ENCODE measurements at regions not wholly inside any gene's neighbourhood (a gene's known extent, or its start where the extent isn't known, plus 50 kb on each side); places are given as distances from the start of the nearest gene placed in this dataset.

DNA sequence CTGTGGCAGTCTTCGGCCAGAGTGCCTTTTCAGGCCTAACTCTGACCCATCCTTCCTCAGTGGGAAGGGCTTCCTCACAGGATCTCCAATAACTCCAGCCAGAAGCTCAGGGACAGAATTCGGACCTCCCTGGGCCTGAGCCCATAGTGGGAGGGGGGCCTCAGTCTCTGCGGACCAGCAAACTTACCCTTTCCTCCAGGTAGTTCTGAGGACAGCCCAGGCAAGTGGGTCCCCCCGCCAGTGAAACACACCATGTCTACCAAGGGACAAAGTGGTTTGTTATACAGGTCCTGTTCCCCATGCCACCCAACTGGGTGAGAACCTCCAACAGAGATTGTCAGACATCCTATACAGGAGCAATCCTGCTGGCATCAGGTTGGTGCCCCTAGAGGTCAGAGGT is 350.4 kb downstream of the RAB28 start:
- no peak for DNase-seq (ENCODE audit: low read depth)
- TF ChIP-seq, protein P1, sequence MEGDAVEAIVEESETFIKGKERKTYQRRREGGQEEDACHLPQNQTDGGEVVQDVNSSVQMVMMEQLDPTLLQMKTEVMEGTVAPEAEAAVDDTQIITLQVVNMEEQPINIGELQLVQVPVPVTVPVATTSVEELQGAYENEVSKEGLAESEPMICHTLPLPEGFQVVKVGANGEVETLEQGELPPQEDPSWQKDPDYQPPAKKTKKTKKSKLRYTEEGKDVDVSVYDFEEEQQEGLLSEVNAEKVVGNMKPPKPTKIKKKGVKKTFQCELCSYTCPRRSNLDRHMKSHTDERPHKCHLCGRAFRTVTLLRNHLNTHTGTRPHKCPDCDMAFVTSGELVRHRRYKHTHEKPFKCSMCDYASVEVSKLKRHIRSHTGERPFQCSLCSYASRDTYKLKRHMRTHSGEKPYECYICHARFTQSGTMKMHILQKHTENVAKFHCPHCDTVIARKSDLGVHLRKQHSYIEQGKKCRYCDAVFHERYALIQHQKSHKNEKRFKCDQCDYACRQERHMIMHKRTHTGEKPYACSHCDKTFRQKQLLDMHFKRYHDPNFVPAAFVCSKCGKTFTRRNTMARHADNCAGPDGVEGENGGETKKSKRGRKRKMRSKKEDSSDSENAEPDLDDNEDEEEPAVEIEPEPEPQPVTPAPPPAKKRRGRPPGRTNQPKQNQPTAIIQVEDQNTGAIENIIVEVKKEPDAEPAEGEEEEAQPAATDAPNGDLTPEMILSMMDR (IDR thresholded peaks at IDR 0.05; ENCODE audit: low read depth, low read length, missing control alignments): no peak
- no peak overlapping the region for H3K4me3 ChIP-seq (ENCODE audit: low read depth, low read length)

DNA sequence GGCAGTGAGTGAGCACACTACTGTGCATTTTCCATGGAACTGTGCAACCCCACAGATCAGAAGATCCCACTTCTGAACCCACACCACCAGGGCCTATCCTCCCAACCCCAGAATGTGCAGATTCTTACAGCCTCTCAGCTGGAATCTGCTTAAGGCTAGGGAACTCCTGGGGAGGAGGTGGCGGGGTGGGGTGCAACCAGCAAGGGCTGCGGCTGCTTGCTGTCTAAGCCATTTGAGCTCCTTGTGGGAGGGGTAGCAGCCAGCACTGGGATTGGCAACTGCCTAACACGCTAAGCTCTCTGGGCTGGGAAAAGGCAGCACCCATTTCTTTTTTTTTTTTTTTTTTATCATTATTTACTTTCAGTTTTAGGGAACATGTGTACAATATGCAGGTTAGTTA is 353.3 kb downstream of the RAB28 start:
- H3K4me3 ChIP-seq (ENCODE audit: low read depth, low read length): no peak overlapping the region
- no peak for DNase-seq (ENCODE audit: low read depth)
- TF ChIP-seq, protein P1 (IDR thresholded peaks at IDR 0.05; ENCODE audit: low read depth, low read length, missing control alignments): no peak

DNA sequence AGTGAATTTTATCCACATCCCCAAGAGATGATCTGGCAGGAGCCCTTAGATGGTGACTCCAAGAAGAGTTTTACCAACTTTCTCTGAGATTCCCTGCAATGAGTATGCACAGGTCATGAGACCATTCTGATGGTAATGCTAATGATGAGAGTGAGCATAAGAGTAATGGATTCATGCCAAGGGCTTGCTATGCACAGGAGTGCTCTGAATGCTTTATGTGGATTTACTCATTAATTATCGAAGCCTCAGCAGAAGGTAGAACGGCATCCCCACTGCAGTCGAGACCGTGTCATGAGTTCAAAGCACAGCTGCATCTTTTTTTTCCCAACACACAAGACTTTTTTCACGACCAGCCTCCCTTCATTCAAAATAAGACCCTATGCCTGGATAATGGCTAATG is 355.0 kb downstream of the RAB28 start:
- H3K4me3 ChIP-seq (ENCODE audit: low read depth, low read length): no peak overlapping the region
- DNase-seq (ENCODE audit: low read depth): no peak
- TF ChIP-seq, protein P1 (IDR thresholded peaks at IDR 0.05; ENCODE audit: low read depth, low read length, missing control alignments): no peak

DNA sequence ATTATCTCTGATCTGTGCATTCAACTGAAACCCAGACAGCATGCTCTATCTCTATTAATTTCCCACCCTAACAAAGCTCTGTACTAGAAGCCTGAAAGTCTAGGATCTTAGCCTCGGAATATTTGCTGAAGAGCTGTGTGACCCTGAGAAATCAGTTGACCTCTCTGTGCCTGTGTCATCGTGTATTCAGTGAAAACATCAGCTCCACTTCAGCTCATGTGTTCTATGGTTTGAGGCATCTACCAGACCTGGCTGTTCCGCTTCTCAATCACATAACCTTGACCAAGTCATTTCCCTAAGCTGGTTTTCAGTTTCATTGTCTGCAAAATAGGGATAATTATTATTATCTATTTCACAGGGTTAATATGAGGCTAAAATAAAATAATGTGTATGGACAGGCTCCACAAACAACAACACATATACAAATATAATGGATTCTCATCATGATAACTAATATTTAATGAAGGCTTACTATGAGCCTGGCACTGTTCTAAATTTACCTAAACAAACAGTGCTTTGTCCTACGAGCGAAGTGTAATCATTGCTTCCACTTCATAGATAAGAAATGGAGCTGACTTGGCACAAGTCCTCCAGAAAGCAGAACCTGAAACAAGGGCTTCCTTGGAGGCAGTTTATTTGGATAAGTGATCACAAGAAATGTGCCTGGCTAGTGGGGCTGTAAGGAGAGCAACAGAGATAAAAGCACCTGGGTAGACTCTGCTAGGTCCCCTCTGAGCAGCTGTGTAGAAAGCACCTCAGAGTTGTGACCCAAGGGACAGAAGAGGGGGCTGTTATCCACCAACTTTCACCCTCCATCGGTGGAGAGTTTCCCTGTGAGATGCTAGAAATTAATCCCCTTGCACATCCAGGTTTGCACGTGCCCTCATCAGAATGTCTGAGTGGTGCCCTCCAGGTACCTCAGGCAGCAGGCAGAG is 356.9 kb downstream of the RAB28 start:
- no peak overlapping the region for H3K4me3 ChIP-seq (ENCODE audit: low read depth, low read length)
- TF ChIP-seq, protein P1 (IDR thresholded peaks at IDR 0.05; ENCODE audit: low read depth, low read length, missing control alignments): no peak
- DNase-seq (ENCODE audit: low read depth): no peak

DNA sequence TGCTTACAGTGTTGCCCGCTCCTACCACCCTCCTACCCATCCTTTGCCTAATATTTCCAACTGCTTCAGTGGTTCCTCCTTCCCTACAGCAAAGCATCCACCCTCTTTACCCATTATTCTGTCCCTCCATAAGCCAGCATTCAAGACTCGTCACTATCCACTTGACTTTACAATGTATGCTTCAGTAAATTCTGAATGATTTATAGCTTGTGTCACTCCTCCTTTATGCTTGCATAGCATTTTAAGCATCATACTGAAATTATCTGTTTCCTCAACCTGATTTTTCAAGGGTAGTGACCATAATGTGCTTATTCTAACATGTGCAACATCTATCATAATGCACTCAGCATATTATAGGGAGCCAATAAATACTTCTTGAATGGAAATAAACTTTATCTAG is 365.5 kb downstream of the RAB28 start:
- no peak for DNase-seq (ENCODE audit: low read depth)
- no peak overlapping the region for H3K4me3 ChIP-seq (ENCODE audit: low read depth, low read length)
- TF ChIP-seq, protein P1 (IDR thresholded peaks at IDR 0.05; ENCODE audit: low read depth, low read length, missing control alignments): no peak

DNA sequence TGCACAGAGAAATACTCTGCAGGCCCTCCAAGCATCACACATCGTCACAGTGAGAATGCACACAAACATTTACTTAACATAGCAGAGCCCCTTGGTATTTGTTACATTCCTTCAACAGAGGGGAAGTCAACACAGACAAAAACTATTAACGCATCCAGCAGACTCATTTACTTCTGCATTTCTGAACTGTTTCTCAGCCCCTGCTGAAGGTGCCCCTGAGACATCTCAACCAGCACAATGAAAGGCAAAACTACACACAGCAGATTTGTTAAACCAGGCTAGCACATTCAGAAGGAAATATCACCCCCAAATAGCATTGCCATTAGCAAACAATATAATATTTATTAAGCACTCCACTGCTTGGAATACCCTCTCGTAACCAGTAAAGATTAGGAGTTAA is 367.0 kb downstream of the RAB28 start:
- H3K4me3 ChIP-seq (ENCODE audit: low read depth, low read length): no peak overlapping the region
- TF ChIP-seq, protein P1 (IDR thresholded peaks at IDR 0.05; ENCODE audit: low read depth, low read length, missing control alignments): no peak
- DNase-seq (ENCODE audit: low read depth): no peak

DNA sequence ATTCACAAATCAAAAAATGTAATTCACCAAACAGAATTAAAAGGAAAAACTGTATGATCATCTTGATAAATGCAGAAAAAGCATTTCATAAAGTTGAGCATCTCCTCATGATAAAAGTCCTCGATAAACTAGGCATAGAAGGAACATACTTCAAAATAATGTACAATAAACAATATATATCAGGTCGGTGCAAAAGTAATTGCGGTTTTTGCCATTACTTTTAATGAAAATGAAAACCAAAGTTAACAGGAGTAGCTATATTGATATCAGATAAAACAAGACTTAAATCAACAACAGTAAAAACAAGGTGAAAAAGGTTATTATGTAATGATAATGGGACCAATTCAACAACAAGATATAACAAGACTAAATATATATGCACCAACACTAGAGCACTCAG is 372.1 kb downstream of the RAB28 start:
- no peak for DNase-seq (ENCODE audit: low read depth)
- TF ChIP-seq, protein P1 (IDR thresholded peaks at IDR 0.05; ENCODE audit: low read depth, low read length, missing control alignments): no peak
- no peak overlapping the region for H3K4me3 ChIP-seq (ENCODE audit: low read depth, low read length)

All from GM12864 (cell line).